GM19463 (cell line): ENCODE measurements at regions not wholly inside any gene's neighbourhood (a gene's known extent, or its start where the extent isn't known, plus 50 kb on each side); places are given as distances from the start of the nearest gene placed in this dataset.
"Not testable (repeated sequence)": the region's sequence is repeated elsewhere in the genome, so short reads cannot be mapped to it uniquely, and the experiment has no call there.

Experiments used
- ATAC-seq: cut with Tn5 transposase; IDR thresholded peaks from one replicate; pipeline ENCODE4 v1.9.1; 2021; ENCODE audit warnings: mild to moderate bottlenecking, moderate library complexity; ENCODE audit not compliant: unreplicated experiment

GRCh38 chr13:90246687-90247345 lies 1100.7 kb upstream of the MIR17HG start:
- ATAC-seq = no peak

GRCh38 chr13:90253806-90254205 lies 1093.7 kb upstream of the MIR17HG start:
- ATAC-seq = no peak

GRCh38 chr13:90254437-90254836 lies 1093.0 kb upstream of the MIR17HG start:
- ATAC-seq = no peak

- ATAC-seq = no peak
Measured at GRCh38 chr13:90256746-90257145, 1090.7 kb upstream of the MIR17HG start.

GRCh38 chr13:90258129-90258528 lies 1089.4 kb upstream of the MIR17HG start:
- ATAC-seq = no peak

GRCh38 chr13:90261343-90261742 lies 1086.1 kb upstream of the MIR17HG start:
- no peak for ATAC-seq

- ATAC-seq = no peak
Measured at GRCh38 chr13:90270226-90270625, 1077.3 kb upstream of the MIR17HG start.

- no peak for ATAC-seq
Measured at GRCh38 chr13:90272356-90272755, 1075.1 kb upstream of the MIR17HG start.

- ATAC-seq = no peak
Measured at GRCh38 chr13:90276216-90276615, 1071.3 kb upstream of the MIR17HG start.

GRCh38 chr13:90278231-90278630 lies 1069.3 kb upstream of the MIR17HG start:
- ATAC-seq = not testable (repeated sequence)

GRCh38 chr13:90281709-90282108 lies 1065.8 kb upstream of the MIR17HG start:
- ATAC-seq = no peak

GRCh38 chr13:90287521-90287920 lies 1060.0 kb upstream of the MIR17HG start:
- ATAC-seq = no peak

GRCh38 chr13:90293793-90294361 lies 1053.6 kb upstream of the MIR17HG start:
- no peak for ATAC-seq

- no peak for ATAC-seq
Measured at GRCh38 chr13:90299238-90299637, 1048.2 kb upstream of the MIR17HG start.

GRCh38 chr13:90300015-90300414 lies 1047.5 kb upstream of the MIR17HG start:
- no peak for ATAC-seq

GRCh38 chr13:90302107-90302506 lies 1045.4 kb upstream of the MIR17HG start:
- no peak for ATAC-seq

GRCh38 chr13:90305796-90306195 lies 1041.7 kb upstream of the MIR17HG start:
- ATAC-seq = no peak

GRCh38 chr13:90307136-90307535 lies 1040.4 kb upstream of the MIR17HG start:
- ATAC-seq = no peak

- no peak for ATAC-seq
Measured at GRCh38 chr13:90308249-90308648, 1039.2 kb upstream of the MIR17HG start.

- no peak for ATAC-seq
Measured at GRCh38 chr13:90311929-90312328, 1035.6 kb upstream of the MIR17HG start.

- ATAC-seq = no peak
Measured at GRCh38 chr13:90315061-90315460, 1032.4 kb upstream of the MIR17HG start.

- ATAC-seq = no peak
Measured at GRCh38 chr13:90320664-90321063, 1026.8 kb upstream of the MIR17HG start.
